ENCODE measurements at regions not wholly inside any gene's neighbourhood (a gene's known extent, or its start where the extent isn't known, plus 50 kb on each side); places are given as distances from the start of the nearest gene placed in this dataset.

DNA sequence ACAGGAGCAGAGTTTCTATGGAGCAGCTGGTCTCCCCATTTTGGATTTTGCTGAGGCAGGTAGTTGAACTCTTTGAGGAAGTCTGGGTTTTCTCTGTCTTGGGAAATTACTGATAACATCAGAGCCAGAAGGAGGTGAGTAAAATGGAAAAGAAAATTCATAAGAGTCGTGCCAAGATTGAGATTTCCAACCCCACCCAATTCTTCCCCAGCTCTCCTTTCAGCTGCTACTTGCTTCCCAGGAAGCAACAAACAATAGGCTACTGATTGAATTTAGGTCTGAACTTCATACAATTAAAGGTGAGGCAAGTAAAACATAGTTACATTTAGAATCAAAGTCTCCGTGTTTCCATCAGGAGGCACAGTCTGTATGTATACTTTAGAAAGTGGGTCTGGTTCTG lies 54.6 kb upstream of the EOLA2 start:
- H3K4me1 ChIP-seq (ENCODE audit: control extremely low read depth in 1 of 4, control insufficient read depth in 4 of 4, insufficient read depth in 4 of 4, low read length in 3 of 4): no peaks in the 10 kb centered on the region
- peaks cover 0 to 2% (median under 1%) of the 10 kb centered on the region in 4 experiments for H3K36me3 ChIP-seq (ENCODE audit: control insufficient read depth in 4 of 4, insufficient read depth in 4 of 4, low read length in 3 of 4)
- ChIA-PET CTCF (no interaction called here), POLR2A (no interaction called here)
- no peak for DNase-seq
- no CpG with 5 or more reads among the region's 2 CpGs for WGBS (ENCODE audit: insufficient coverage)
- no peaks in the 10 kb centered on the region for H3K27me3 ChIP-seq (replicated peaks in 2 of 5; ENCODE audit: control insufficient read depth in 4 of 5, insufficient read depth in 5 of 5, low read length in 4 of 5)
- no peak overlapping the region for H3K27ac ChIP-seq (ENCODE audit: insufficient read depth in 1 of 2, low read depth in 1 of 2, low read length in 2 of 2, poor library complexity in 1 of 2, severe bottlenecking in 2 of 2)
- peaks cover 0 to 2% (median 0%) of the 10 kb centered on the region in 5 experiments for H3K9me3 ChIP-seq (ENCODE audit: control extremely low read depth in 1 of 5, control insufficient read depth in 4 of 5, insufficient read depth in 2 of 5, low read depth in 1 of 5, low read length in 4 of 5)
- H3K4me3 ChIP-seq (ENCODE audit: control insufficient read depth in 1 of 7, extremely low read depth in 1 of 7, insufficient read depth in 4 of 7, low read depth in 2 of 7, low read length in 6 of 7): no peak overlapping the region

DNA sequence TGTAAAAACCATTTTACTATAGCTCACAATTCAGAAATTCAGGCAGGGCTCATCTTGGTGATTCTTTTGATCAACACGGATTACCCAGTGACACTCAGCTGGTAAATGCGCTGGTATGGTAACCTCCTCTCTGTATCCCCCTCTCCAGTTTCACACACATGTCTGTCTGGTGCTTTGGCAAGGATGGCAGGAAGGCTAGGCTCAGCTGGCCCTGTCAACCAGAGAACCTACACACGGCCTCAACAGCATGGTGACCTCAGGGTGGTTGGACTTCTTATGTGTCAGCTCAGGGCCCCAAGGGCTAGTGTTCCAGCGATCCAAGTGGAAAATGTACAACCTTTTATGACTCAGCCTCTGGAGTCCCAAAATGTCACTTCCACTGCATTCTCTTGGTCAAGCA lies 55.7 kb upstream of the EOLA2 start:
- Histone ChIP-seq H3K27me3 (replicated peaks in 2 of 5; ENCODE audit: control insufficient read depth in 4 of 5, insufficient read depth in 5 of 5, low read length in 4 of 5) (no peaks in the 10 kb centered on the region), H3K27ac (ENCODE audit: insufficient read depth in 1 of 2, low read depth in 1 of 2, low read length in 2 of 2, poor library complexity in 1 of 2, severe bottlenecking in 2 of 2) (no peak overlapping the region), H3K36me3 (ENCODE audit: control insufficient read depth in 4 of 4, insufficient read depth in 4 of 4, low read length in 3 of 4) (peaks cover 0 to 2% (median under 1%) of the 10 kb centered on the region in 4 experiments), H3K9me3 (ENCODE audit: control extremely low read depth in 1 of 5, control insufficient read depth in 4 of 5, insufficient read depth in 2 of 5, low read depth in 1 of 5, low read length in 4 of 5) (peaks cover 0 to 5% (median 0%) of the 10 kb centered on the region in 5 experiments), H3K4me3 (ENCODE audit: control insufficient read depth in 1 of 7, extremely low read depth in 1 of 7, insufficient read depth in 4 of 7, low read depth in 2 of 7, low read length in 6 of 7) (no peak overlapping the region), H3K4me1 (ENCODE audit: control extremely low read depth in 1 of 4, control insufficient read depth in 4 of 4, insufficient read depth in 4 of 4, low read length in 3 of 4) (no peaks in the 10 kb centered on the region)
- CTCF ChIA-PET: interaction anchor here (0.9 kb wide), 1 partner anchor 9 kb away, joined by 3 read pairs; no protein-coding TSS in a partner anchor
- 81% methylated on average over 4 of the region's 4 CpGs for WGBS (ENCODE audit: insufficient coverage)
- POLR2A ChIA-PET: no interaction called here
- no peak for DNase-seq

DNA sequence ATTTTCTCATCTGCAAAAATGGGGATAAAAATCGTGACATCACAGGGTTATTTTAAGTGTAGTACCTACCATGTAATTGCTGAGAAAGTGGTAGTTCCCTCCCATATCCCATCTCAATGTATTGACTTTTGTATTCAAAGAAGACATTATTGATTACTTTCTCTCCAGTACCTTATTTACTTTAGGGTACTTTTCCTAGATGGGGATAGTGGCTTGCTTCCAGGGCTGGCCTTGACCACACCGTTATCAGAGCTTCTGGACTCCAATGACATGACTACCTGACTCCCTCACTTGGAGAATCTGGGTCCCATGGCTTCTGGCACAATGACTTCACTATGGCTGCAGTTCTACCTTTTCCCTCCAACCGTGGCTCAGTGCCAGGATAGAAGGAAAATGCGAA lies 58.2 kb upstream of the EOLA2 start:
- no peak overlapping the region for H3K4me3 ChIP-seq (ENCODE audit: control insufficient read depth in 1 of 7, extremely low read depth in 1 of 7, insufficient read depth in 4 of 7, low read depth in 2 of 7, low read length in 6 of 7)
- WGBS (ENCODE audit: insufficient coverage): 75% methylated on average over 2 of the region's 4 CpGs
- H3K36me3 ChIP-seq (ENCODE audit: control insufficient read depth in 4 of 4, insufficient read depth in 4 of 4, low read length in 3 of 4): peaks cover 0 to 2% (median under 1%) of the 10 kb centered on the region in 4 experiments
- ChIA-PET CTCF (no interaction called here), POLR2A (no interaction called here)
- H3K9me3 ChIP-seq (ENCODE audit: control extremely low read depth in 1 of 5, control insufficient read depth in 4 of 5, insufficient read depth in 2 of 5, low read depth in 1 of 5, low read length in 4 of 5): peaks cover 0 to 5% (median 0%) of the 10 kb centered on the region in 5 experiments
- no peaks in the 10 kb centered on the region for H3K27me3 ChIP-seq (replicated peaks in 2 of 5; ENCODE audit: control insufficient read depth in 4 of 5, insufficient read depth in 5 of 5, low read length in 4 of 5)
- no peaks in the 10 kb centered on the region for H3K4me1 ChIP-seq (ENCODE audit: control extremely low read depth in 1 of 4, control insufficient read depth in 4 of 4, insufficient read depth in 4 of 4, low read length in 3 of 4)
- H3K27ac ChIP-seq (ENCODE audit: insufficient read depth in 1 of 2, low read depth in 1 of 2, low read length in 2 of 2, poor library complexity in 1 of 2, severe bottlenecking in 2 of 2): no peak overlapping the region
- no peak for DNase-seq

DNA sequence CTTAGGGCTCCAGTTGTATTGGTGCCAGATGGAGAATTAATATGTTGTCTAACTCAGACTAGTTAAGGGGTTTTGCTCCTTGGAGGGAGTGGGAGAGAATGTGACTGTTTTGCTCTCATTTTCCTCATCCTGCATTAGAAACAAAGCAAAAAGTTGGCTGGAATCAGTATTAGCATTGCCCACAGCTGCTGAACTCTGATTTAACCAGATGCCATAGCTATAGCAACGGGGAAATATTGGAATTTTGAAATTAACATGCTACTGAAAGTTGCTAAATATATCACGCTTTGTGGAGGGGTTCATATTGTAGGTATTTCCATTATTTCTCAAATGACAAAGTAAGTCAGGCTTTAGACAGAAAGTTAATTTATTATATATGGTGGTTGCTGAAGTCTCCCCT lies 66.7 kb upstream of the EOLA2 start:
- Histone ChIP-seq H3K27ac (ENCODE audit: insufficient read depth in 1 of 2, low read depth in 1 of 2, low read length in 2 of 2, poor library complexity in 1 of 2, severe bottlenecking in 2 of 2) (no peak overlapping the region), H3K9me3 (ENCODE audit: control extremely low read depth in 1 of 5, control insufficient read depth in 4 of 5, insufficient read depth in 2 of 5, low read depth in 1 of 5, low read length in 4 of 5) (no peaks in the 10 kb centered on the region), H3K36me3 (ENCODE audit: control insufficient read depth in 4 of 4, insufficient read depth in 4 of 4, low read length in 3 of 4) (no peaks in the 10 kb centered on the region), H3K4me3 (ENCODE audit: control insufficient read depth in 1 of 7, extremely low read depth in 1 of 7, insufficient read depth in 4 of 7, low read depth in 2 of 7, low read length in 6 of 7) (no peak overlapping the region), H3K4me1 (ENCODE audit: control extremely low read depth in 1 of 4, control insufficient read depth in 4 of 4, insufficient read depth in 4 of 4, low read length in 3 of 4) (peaks cover 0 to 3% (median 0%) of the 10 kb centered on the region in 4 experiments), H3K27me3 (replicated peaks in 2 of 5; ENCODE audit: control insufficient read depth in 4 of 5, insufficient read depth in 5 of 5, low read length in 4 of 5) (no peaks in the 10 kb centered on the region)
- DNase-seq: no peak
- ChIA-PET POLR2A (no interaction called here), CTCF (no interaction called here)
- 80% methylated on average over 1 of the region's 2 CpGs for WGBS (ENCODE audit: insufficient coverage)

DNA sequence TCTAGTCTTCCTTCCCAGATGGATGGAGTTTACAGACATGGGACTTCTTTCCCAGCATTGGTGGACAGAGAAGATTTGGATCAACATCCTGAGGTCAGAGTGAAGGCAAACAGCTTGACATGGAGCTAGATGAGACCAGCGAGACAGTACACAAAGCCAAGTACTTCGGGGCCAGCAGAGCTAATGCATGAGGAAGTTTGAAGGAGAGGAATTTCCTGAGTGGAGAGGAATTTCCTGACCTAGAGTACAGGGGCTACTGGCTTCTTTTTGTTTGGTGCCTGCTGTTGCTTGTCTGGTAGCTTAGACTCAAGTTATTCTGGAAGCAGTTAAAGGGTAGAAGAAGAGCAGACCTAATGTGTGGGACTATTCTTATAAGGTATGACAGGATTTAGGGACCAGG lies 69.1 kb upstream of the EOLA2 start:
- Histone ChIP-seq H3K4me1 (ENCODE audit: control extremely low read depth in 1 of 4, control insufficient read depth in 4 of 4, insufficient read depth in 4 of 4, low read length in 3 of 4) (peaks cover 0 to 3% (median 0%) of the 10 kb centered on the region in 4 experiments), H3K4me3 (ENCODE audit: control insufficient read depth in 1 of 7, extremely low read depth in 1 of 7, insufficient read depth in 4 of 7, low read depth in 2 of 7, low read length in 6 of 7) (no peak overlapping the region), H3K36me3 (ENCODE audit: control insufficient read depth in 4 of 4, insufficient read depth in 4 of 4, low read length in 3 of 4) (no peaks in the 10 kb centered on the region), H3K27me3 (replicated peaks in 2 of 5; ENCODE audit: control insufficient read depth in 4 of 5, insufficient read depth in 5 of 5, low read length in 4 of 5) (peaks cover 0 to 2% (median 0%) of the 10 kb centered on the region in 5 experiments), H3K9me3 (ENCODE audit: control extremely low read depth in 1 of 5, control insufficient read depth in 4 of 5, insufficient read depth in 2 of 5, low read depth in 1 of 5, low read length in 4 of 5) (no peaks in the 10 kb centered on the region), H3K27ac (ENCODE audit: insufficient read depth in 1 of 2, low read depth in 1 of 2, low read length in 2 of 2, poor library complexity in 1 of 2, severe bottlenecking in 2 of 2) (no peak overlapping the region)
- no peak for DNase-seq
- CTCF ChIA-PET: no interaction called here
- WGBS (ENCODE audit: insufficient coverage): 60% methylated on average over 2 of the region's 2 CpGs
- POLR2A ChIA-PET: no interaction called here

DNA sequence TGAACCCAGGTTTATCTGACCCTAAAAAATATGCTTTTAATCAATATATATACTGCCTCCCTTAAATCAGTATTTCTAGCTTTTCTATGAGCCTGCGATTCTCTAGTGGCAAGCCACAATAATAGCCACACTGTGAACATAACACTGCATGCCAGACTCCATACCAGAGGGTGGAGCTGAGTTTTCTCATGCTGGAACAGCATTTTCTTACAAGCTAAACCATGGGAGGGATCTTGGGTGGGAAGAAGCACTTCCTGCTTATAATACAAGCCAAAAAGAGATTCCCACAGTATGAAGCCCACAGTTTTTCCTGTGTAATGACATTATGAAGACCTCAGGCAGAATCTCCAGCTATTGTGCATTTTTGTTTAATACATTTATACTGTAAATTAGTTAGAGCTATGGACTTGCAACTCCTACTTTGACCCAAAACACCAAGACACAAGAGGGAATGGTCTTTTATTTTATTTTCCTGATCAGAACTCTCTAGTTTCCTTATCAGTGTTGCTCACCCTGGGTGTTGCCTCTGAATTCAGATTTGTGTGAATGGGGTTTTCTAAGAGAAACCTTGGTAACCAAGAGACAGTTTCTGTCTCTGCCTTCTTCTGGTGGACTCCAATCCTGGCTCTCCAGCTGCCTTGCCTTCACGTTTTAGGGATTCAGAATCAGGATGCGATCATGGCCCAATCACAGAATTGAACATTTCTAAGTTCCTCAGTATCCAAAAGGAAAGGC lies 74.5 kb upstream of the EOLA2 start:
- 88% methylated on average over 1 of the region's 3 CpGs for WGBS (ENCODE audit: insufficient coverage)
- Histone ChIP-seq H3K36me3 (ENCODE audit: control insufficient read depth in 4 of 4, insufficient read depth in 4 of 4, low read length in 3 of 4) (no peaks in the 10 kb centered on the region), H3K9me3 (ENCODE audit: control extremely low read depth in 1 of 5, control insufficient read depth in 4 of 5, insufficient read depth in 2 of 5, low read depth in 1 of 5, low read length in 4 of 5) (no peaks in the 10 kb centered on the region), H3K27ac (ENCODE audit: insufficient read depth in 1 of 2, low read depth in 1 of 2, low read length in 2 of 2, poor library complexity in 1 of 2, severe bottlenecking in 2 of 2) (no peak overlapping the region), H3K4me1 (ENCODE audit: control extremely low read depth in 1 of 4, control insufficient read depth in 4 of 4, insufficient read depth in 4 of 4, low read length in 3 of 4) (no peaks in the 10 kb centered on the region), H3K27me3 (replicated peaks in 2 of 5; ENCODE audit: control insufficient read depth in 4 of 5, insufficient read depth in 5 of 5, low read length in 4 of 5) (peaks cover 0 to 2% (median 0%) of the 10 kb centered on the region in 5 experiments), H3K4me3 (ENCODE audit: control insufficient read depth in 1 of 7, extremely low read depth in 1 of 7, insufficient read depth in 4 of 7, low read depth in 2 of 7, low read length in 6 of 7) (no peak overlapping the region)
- CTCF ChIA-PET: no interaction called here
- no peak for DNase-seq
- POLR2A ChIA-PET: no interaction called here

DNA sequence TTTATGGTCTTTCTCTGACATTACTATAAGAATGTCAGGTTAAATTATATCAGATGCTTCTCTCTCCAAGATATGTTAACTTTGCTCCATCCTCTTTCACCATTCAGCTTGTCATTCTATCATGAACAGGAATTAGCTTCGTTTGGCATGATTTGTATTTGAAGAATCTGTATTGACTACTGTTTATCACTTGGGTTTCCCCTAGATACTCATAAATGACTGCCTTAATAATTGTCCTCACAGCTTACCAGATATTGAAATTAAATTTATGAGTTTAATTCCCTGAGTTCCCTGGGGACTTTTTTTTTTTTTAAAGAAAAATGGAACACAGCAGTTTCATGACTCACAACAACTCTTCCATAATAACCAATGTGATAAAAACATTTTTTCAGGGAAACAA lies 76.2 kb upstream of the EOLA2 start:
- H3K27ac ChIP-seq (ENCODE audit: insufficient read depth in 1 of 2, low read depth in 1 of 2, low read length in 2 of 2, poor library complexity in 1 of 2, severe bottlenecking in 2 of 2): no peak overlapping the region
- no CpG with 5 or more reads among the region's 1 CpG for WGBS (ENCODE audit: insufficient coverage)
- DNase-seq: no peak
- ChIA-PET POLR2A (no interaction called here), CTCF (no interaction called here)
- H3K4me1 ChIP-seq (ENCODE audit: control extremely low read depth in 1 of 4, control insufficient read depth in 4 of 4, insufficient read depth in 4 of 4, low read length in 3 of 4): no peaks in the 10 kb centered on the region
- no peak overlapping the region for H3K4me3 ChIP-seq (ENCODE audit: control insufficient read depth in 1 of 7, extremely low read depth in 1 of 7, insufficient read depth in 4 of 7, low read depth in 2 of 7, low read length in 6 of 7)
- peaks cover 0 to 4% (median 0%) of the 10 kb centered on the region in 5 experiments for H3K27me3 ChIP-seq (replicated peaks in 2 of 5; ENCODE audit: control insufficient read depth in 4 of 5, insufficient read depth in 5 of 5, low read length in 4 of 5)
- no peaks in the 10 kb centered on the region for H3K36me3 ChIP-seq (ENCODE audit: control insufficient read depth in 4 of 4, insufficient read depth in 4 of 4, low read length in 3 of 4)
- H3K9me3 ChIP-seq (ENCODE audit: control extremely low read depth in 1 of 5, control insufficient read depth in 4 of 5, insufficient read depth in 2 of 5, low read depth in 1 of 5, low read length in 4 of 5): no peaks in the 10 kb centered on the region
